GM06990 (cell line): ENCODE measurements at regions not wholly inside any gene's neighbourhood (a gene's known extent, or its start where the extent isn't known, plus 50 kb on each side); places are given as distances from the start of the nearest gene placed in this dataset.

ENCODE experiments used
- DNase-seq: peaks from one replicate; pipeline ENCODE4 v3.0.0-alpha.2; 2011; ENCODE audit not compliant: insufficient read length; ENCODE audit errors: extremely low read depth
- H3K27me3 ChIP-seq: replicated peaks from 2 replicates; pipeline ENCODE4 v1.6.0; 2011; ENCODE audit warnings: low read length; ENCODE audit not compliant: control insufficient read depth, insufficient read depth
- H3K36me3 ChIP-seq: 2 replicates; pipeline ENCODE4 v1.5.1; 2011; ENCODE audit warnings: low read length; ENCODE audit not compliant: control insufficient read depth, insufficient read depth
- H3K4me3 ChIP-seq: replicated peaks from 2 replicates; pipeline ENCODE4 v1.5.1; 2011; ENCODE audit warnings: low read depth, mild to moderate bottlenecking, control low read depth, low read length
- CTCF ChIP-seq: IDR thresholded peaks from 2 replicates; pipeline ENCODE4 v1.5.1; 2011; ENCODE audit warnings: low read length, control low read depth, mild to moderate bottlenecking, inconsistent platforms; ENCODE audit not compliant: insufficient read depth, poor library complexity, severe bottlenecking

- Histone ChIP-seq H3K36me3 (no peaks in the 10 kb centered on the region), H3K4me3 (no peak overlapping the region), H3K27me3 (no peaks in the 10 kb centered on the region)
- TF ChIP-seq CTCF, result no peak
- DNase-seq, result no peak
Observed at GRCh38 chr9:106532306-106533015, 330.5 kb upstream of the ZNF462 start.

- no peak for DNase-seq
- no peak for TF ChIP-seq CTCF
- Histone ChIP-seq H3K4me3 (no peak overlapping the region), H3K36me3 (no peaks in the 10 kb centered on the region), H3K27me3 (no peaks in the 10 kb centered on the region)
Observed at GRCh38 chr9:106534800-106535199, 328.2 kb upstream of the ZNF462 start.

- Histone ChIP-seq H3K4me3 (no peak overlapping the region), H3K36me3 (no peaks in the 10 kb centered on the region), H3K27me3 (no peaks in the 10 kb centered on the region)
- TF ChIP-seq CTCF, result no peak
- no peak for DNase-seq
Observed at GRCh38 chr9:106535439-106535838, 327.5 kb upstream of the ZNF462 start.

- Histone ChIP-seq H3K36me3 (no peaks in the 10 kb centered on the region), H3K4me3 (no peak overlapping the region), H3K27me3 (no peaks in the 10 kb centered on the region)
- no peak for TF ChIP-seq CTCF
- no peak for DNase-seq
Observed at GRCh38 chr9:106557996-106558667, 304.8 kb upstream of the ZNF462 start.

DNA sequence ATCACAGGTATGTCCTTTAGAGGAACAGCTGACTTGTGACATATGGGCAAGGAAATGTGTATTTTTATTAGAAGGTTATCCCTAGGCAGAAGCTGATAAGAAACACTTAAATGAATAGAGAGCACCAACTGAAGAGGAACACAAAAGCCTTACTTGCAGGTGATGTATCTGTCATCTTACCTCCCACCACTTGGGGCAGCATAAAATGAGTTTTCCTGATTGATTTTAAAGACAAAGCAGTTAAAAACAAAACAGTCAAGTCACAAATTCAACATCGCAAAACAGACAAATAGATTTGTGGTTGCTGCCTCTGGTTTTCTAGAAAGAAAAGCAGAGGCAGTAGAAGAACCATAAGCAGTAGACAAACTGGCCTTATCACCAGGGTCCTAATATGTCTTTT, 302.4 kb upstream of the ZNF462 start:
- H3K4me3 ChIP-seq, result no peak overlapping the region
- TF ChIP-seq CTCF, result peak; percentile 36
- no peak for DNase-seq
- H3K27me3 ChIP-seq, result no peaks in the 10 kb centered on the region
- H3K36me3 ChIP-seq, result no peaks in the 10 kb centered on the region
